T-cell (primary cell): ENCODE measurements at regions not wholly inside any gene's neighbourhood (a gene's known extent, or its start where the extent isn't known, plus 50 kb on each side); places are given as distances from the start of the nearest gene placed in this dataset.

Experiments
- ATAC-seq, 4 experiments: fragments of 200-7000 bp in 3 of 4; fragments of 150-1000 bp in 1 of 4; cut with Tn5 transposase; replicated peaks in 1 of 4; 1 replicate in 3 of 4; 2 replicates in 1 of 4; pipeline ENCODE4 v1.10.0; 2021; ENCODE audit warnings: moderate library complexity in 3 of 4, mild to moderate bottlenecking in 2 of 4, moderate number of reproducible peaks in 1 of 4
- CTCF ChIA-PET, 2 donors: fragments of 300-600 bp; sonication (Branson Sonifier 250); formaldehyde crosslinking; loops; one replicate each; lab custom pipeline; 2022; ENCODE audit warnings: antibody characterized with exemption in 2 of 2; lab: Charles Lee
- POLR2A ChIA-PET, 2 donors: fragments of 300-600 bp; sonication (Branson Sonifier 250); formaldehyde crosslinking; loops; one replicate each; lab custom pipeline; 2022; ENCODE audit warnings: antibody characterized with exemption in 2 of 2; lab: Charles Lee
- DNase-seq, 35 experiments: peaks; one replicate each; pipeline versions ENCODE4 v3.0.0 to v3.0.0-alpha.2; 2013 to 2023
- H3K27ac ChIP-seq: one replicate; pipeline ENCODE4 v1.5.1; 2013; ENCODE audit warnings: low read length
- H3K27me3 ChIP-seq, 2 experiments: replicated peaks in 1 of 2; 1 replicate in 1 of 2; 2 replicates in 1 of 2; pipeline versions ENCODE4 v1.6.1 to v1.7.0; 2013; ENCODE audit warnings: low read length in 1 of 2, mixed read lengths in 1 of 2; ENCODE audit not compliant: control insufficient read depth in 2 of 2, insufficient read depth in 2 of 2; ENCODE audit errors: extremely low read depth in 1 of 2
- H3K36me3 ChIP-seq, 2 donors: 1 replicate in 1 of 2; 2 replicates in 1 of 2; pipeline versions ENCODE4 v1.6.1 to v1.7.0; 2013; ENCODE audit warnings: low read length in 1 of 2; ENCODE audit not compliant: control insufficient read depth in 2 of 2, insufficient read depth in 1 of 2; ENCODE audit errors: extremely low read depth in 1 of 2
- H3K4me1 ChIP-seq, 2 experiments: 1 replicate in 1 of 2; 2 replicates in 1 of 2; pipeline versions ENCODE4 v1.6.1 to v1.7.0; 2013; ENCODE audit warnings: low read length in 2 of 2, mixed read lengths in 1 of 2; ENCODE audit not compliant: insufficient read depth in 2 of 2, control insufficient read depth in 1 of 2; ENCODE audit errors: extremely low read depth in 1 of 2
- H3K4me3 ChIP-seq, 2 donors: 1 replicate in 1 of 2; 2 replicates in 1 of 2; pipeline versions ENCODE4 v1.5.1 to v1.7.0; 2013; ENCODE audit warnings: mild to moderate bottlenecking in 2 of 2, low read length in 1 of 2, moderate library complexity in 1 of 2; ENCODE audit not compliant: control insufficient read depth in 1 of 2; ENCODE audit errors: extremely low read depth in 1 of 2
- H3K9me3 ChIP-seq: 2 replicates; pipeline ENCODE4 v1.7.0; 2013
- H3K27ac Mint-ChIP-seq, 2 donors: one replicate each; pipeline ENCODE4 v1.8.0; 2020 to 2021; ENCODE audit warnings: mild to moderate bottlenecking in 2 of 2, mixed read lengths in 2 of 2
- H3K27me3 Mint-ChIP-seq, 2 donors: one replicate each; pipeline ENCODE4 v1.8.0; 2021 to 2022; ENCODE audit warnings: mixed read lengths in 2 of 2
- H3K36me3 Mint-ChIP-seq: one replicate; pipeline ENCODE4 v1.8.0; 2021; ENCODE audit warnings: mixed read lengths
- H3K4me1 Mint-ChIP-seq, 3 donors: one replicate each; pipeline ENCODE4 v1.8.0; 2020 to 2022; ENCODE audit warnings: mixed read lengths in 3 of 3, mild to moderate bottlenecking in 1 of 3
- H3K4me3 Mint-ChIP-seq, 3 donors: one replicate each; pipeline ENCODE4 v1.8.0; 2020 to 2022; ENCODE audit warnings: mild to moderate bottlenecking in 3 of 3, mixed read lengths in 3 of 3, moderate library complexity in 3 of 3
- H3K9me3 Mint-ChIP-seq, 3 donors: one replicate each; pipeline ENCODE4 v1.8.0; 2020 to 2022; ENCODE audit warnings: mixed read lengths in 3 of 3
- WGBS: methylation state at CpG from one replicate; pipeline ENCODE4 v1.1.5; 2013; ENCODE audit warnings: missing lambda C conversion rate; ENCODE audit not compliant: insufficient coverage; 5-methylcytosine and 5-hydroxymethylcytosine counted together

DNA sequence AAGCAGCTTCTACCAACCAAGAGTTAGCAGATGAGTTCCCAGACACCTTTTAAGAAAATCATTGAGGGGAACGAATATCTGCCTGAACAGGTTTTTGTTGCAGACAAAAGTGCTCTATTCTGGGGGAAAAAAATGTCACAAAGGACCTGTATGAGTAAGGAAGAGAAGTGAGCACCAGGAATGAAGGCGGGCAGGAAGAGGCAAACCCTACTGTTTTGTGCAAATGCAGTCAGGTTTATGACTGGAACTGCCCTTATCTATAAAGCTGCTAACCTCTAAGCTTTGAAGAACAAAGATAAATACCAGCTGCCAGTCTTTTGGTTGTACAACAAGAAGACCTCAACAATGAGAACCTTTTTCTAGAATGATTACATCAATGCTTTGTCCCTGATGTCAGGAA, 292.4 kb upstream of the SP4 start:
- H3K27ac ChIP-seq, result no peak overlapping the region
- CTCF ChIA-PET, result no interaction called here

DNA sequence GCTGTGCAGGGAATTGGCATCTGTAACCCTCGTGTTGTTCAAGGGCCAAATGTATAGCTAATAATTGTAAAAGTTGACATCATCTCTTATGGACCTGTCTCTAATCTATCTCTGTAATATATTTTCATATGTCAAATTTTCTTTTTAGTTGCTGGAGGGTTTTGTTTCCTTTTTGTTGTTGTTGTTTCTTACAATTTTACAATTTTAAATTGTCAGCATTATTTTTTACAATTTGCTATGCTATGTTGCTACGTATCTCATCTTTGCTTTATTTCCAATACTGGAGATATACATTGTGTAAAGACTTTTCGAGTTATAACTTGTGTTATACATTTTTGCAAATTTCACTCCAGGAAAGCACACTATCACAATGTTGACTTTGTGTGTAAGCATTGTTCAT, 290.2 kb upstream of the SP4 start:
- Mint-ChIP-seq H3K36me3 (no peaks in the 10 kb centered on the region), H3K4me1 (no peaks in the 10 kb centered on the region), H3K4me3 (no peak overlapping the region), H3K27ac (no peak overlapping the region), H3K27me3 (peaks cover under 1 to 9% of the 10 kb centered on the region in 2 donors), H3K9me3 (peaks cover 4 to 14% (median 13%) of the 10 kb centered on the region in 3 donors)
- ChIA-PET CTCF (interaction anchor here in 1 of 2 donors (0.6 kb wide), 1 partner anchor 346 kb away, joined by 3 read pairs; no protein-coding TSS in a partner anchor), POLR2A (no interaction called here)
- Histone ChIP-seq H3K36me3 (no peaks in the 10 kb centered on the region), H3K4me3 (no peak overlapping the region), H3K27me3 (peaks cover 0 to under 1% of the 10 kb centered on the region in 2 experiments), H3K27ac (no peak overlapping the region), H3K9me3 (no peaks in the 10 kb centered on the region), H3K4me1 (no peaks in the 10 kb centered on the region)
- no peak for DNase-seq
- WGBS, result no CpG with 5 or more reads among the region's 3 CpGs
- no peak for ATAC-seq

More for the DNA sequence above, 292.4 kb upstream of the SP4 start:
- Mint-ChIP-seq H3K27me3 (peaks cover 6 to 18% of the 10 kb centered on the region in 2 donors), H3K4me1 (no peaks in the 10 kb centered on the region), H3K27ac (no peak overlapping the region), H3K9me3 (peaks cover 4 to 19% (median 16%) of the 10 kb centered on the region in 3 donors), H3K36me3 (no peaks in the 10 kb centered on the region), H3K4me3 (no peak overlapping the region)
- ATAC-seq (no peak), DNase-seq (no peak)
- Histone ChIP-seq H3K4me1 (no peaks in the 10 kb centered on the region), H3K4me3 (no peak overlapping the region), H3K9me3 (no peaks in the 10 kb centered on the region), H3K27me3 (no peaks in the 10 kb centered on the region), H3K36me3 (no peaks in the 10 kb centered on the region)
- WGBS, result no CpG with 5 or more reads among the region's 2 CpGs
- POLR2A ChIA-PET, result no interaction called here

- Histone ChIP-seq H3K36me3 (no peaks in the 10 kb centered on the region), H3K27me3 (peaks cover 0 to 6% of the 10 kb centered on the region in 2 experiments), H3K4me1 (no peaks in the 10 kb centered on the region), H3K4me3 (no peak overlapping the region), H3K9me3 (no peaks in the 10 kb centered on the region), H3K27ac (no peak overlapping the region)
- Mint-ChIP-seq H3K9me3 (peaks cover 0 to 7% (median 5%) of the 10 kb centered on the region in 3 donors), H3K36me3 (no peaks in the 10 kb centered on the region), H3K27ac (no peak overlapping the region), H3K4me3 (no peak overlapping the region), H3K27me3 (peaks cover 0 to 5% of the 10 kb centered on the region in 2 donors), H3K4me1 (no peaks in the 10 kb centered on the region)
- 83% methylated on average over 3 of the region's 3 CpGs for WGBS
- ATAC-seq, result no peak
- ChIA-PET POLR2A (no interaction called here), CTCF (interaction anchor here (0.7 kb wide), 2 partner anchors 122 to 1451 kb away, joined by 5 to 9 read pairs; no protein-coding TSS in a partner anchor)
- no peak for DNase-seq
Measured at GRCh38 chr7:21140622-21141021, 287.3 kb upstream of the SP4 start.

GRCh38 chr7:21141476-21141875, 286.4 kb upstream of the SP4 start:
- Histone ChIP-seq H3K27me3 (peaks cover 0 to 14% of the 10 kb centered on the region in 2 experiments), H3K4me3 (no peak overlapping the region), H3K4me1 (no peaks in the 10 kb centered on the region), H3K36me3 (no peaks in the 10 kb centered on the region), H3K27ac (no peak overlapping the region), H3K9me3 (no peaks in the 10 kb centered on the region)
- WGBS, result 100% methylated on average over 2 of the region's 3 CpGs
- Mint-ChIP-seq H3K27me3 (peaks cover 4 to 10% of the 10 kb centered on the region in 2 donors), H3K4me3 (no peak overlapping the region), H3K9me3 (peaks cover 0 to 3% (median 0%) of the 10 kb centered on the region in 3 donors), H3K27ac (no peak overlapping the region), H3K4me1 (no peaks in the 10 kb centered on the region), H3K36me3 (no peaks in the 10 kb centered on the region)
- ChIA-PET CTCF (interaction anchor here (0.7 kb wide), 2 partner anchors 121 to 1452 kb away, joined by 5 to 9 read pairs; no protein-coding TSS in a partner anchor), POLR2A (interaction anchor here in 1 of 2 donors (0.9 kb wide), 1 partner anchor 14 kb away, joined by 3 read pairs; no protein-coding TSS in a partner anchor)
- DNase-seq (no peak), ATAC-seq (no peak)

DNA sequence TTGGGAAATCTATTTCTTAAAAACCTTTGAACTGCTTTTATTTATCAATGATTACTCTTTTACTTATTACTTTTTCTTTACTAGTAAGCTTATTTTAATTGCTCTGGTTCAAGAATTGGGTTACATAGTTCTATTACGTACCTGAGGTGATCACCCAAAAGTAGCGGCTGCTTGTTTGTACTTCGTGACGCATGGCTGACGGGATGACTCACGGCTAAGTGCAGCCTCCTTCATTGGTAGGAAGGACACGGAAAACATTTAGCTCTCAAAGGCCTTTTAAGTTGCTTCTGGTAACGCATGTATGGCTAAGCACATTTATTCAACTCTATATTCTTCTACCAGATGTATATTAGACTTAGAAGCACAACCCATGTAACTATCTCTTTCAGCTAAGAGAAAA, 285.8 kb upstream of the SP4 start:
- Histone ChIP-seq H3K4me1 (no peaks in the 10 kb centered on the region), H3K27me3 (peaks cover 0 to 15% of the 10 kb centered on the region in 2 experiments), H3K4me3 (no peak overlapping the region), H3K27ac (no peak overlapping the region), H3K9me3 (no peaks in the 10 kb centered on the region), H3K36me3 (no peaks in the 10 kb centered on the region)
- WGBS, result 93% methylated on average over 7 of the region's 8 CpGs
- Mint-ChIP-seq H3K4me3 (no peak overlapping the region), H3K27me3 (peaks cover 4 to 10% of the 10 kb centered on the region in 2 donors), H3K36me3 (no peaks in the 10 kb centered on the region), H3K4me1 (no peaks in the 10 kb centered on the region), H3K9me3 (peaks cover 0 to 3% (median 0%) of the 10 kb centered on the region in 3 donors), H3K27ac (no peak overlapping the region)
- CTCF ChIA-PET, result no interaction called here
- ATAC-seq (no peak), DNase-seq (no peak)
- POLR2A ChIA-PET, result interaction anchor here in 1 of 2 donors (0.9 kb wide), 1 partner anchor 13 kb away, joined by 3 read pairs; no protein-coding TSS in a partner anchor

GRCh38 chr7:21146642-21147423, 281.1 kb upstream of the SP4 start:
- Histone ChIP-seq H3K4me3 (no peak overlapping the region), H3K36me3 (no peaks in the 10 kb centered on the region), H3K27me3 (peaks cover 0 to 15% of the 10 kb centered on the region in 2 experiments), H3K4me1 (no peaks in the 10 kb centered on the region), H3K9me3 (no peaks in the 10 kb centered on the region), H3K27ac (no peak overlapping the region)
- peaks cover 7 to 14% of the 10 kb centered on the region in 2 donors for H3K27me3 Mint-ChIP-seq
- CTCF ChIA-PET, result no interaction called here
- DNase-seq, result no peak
- POLR2A ChIA-PET, result no interaction called here
- no peak for ATAC-seq
- H3K27ac Mint-ChIP-seq, result no peak overlapping the region
- H3K9me3 Mint-ChIP-seq, result no peaks in the 10 kb centered on the region
- WGBS, result 84% methylated on average over 12 of the region's 14 CpGs
- H3K4me1 Mint-ChIP-seq, result no peaks in the 10 kb centered on the region
- no peak overlapping the region for H3K4me3 Mint-ChIP-seq
- H3K36me3 Mint-ChIP-seq, result no peaks in the 10 kb centered on the region
